Epithelial cell of esophagus (primary cell): ENCODE measurements at regions not wholly inside any gene's neighbourhood (a gene's known extent, or its start where the extent isn't known, plus 50 kb on each side); places are given as distances from the start of the nearest gene placed in this dataset.

Experiments
- DNase-seq: peaks from one replicate; pipeline ENCODE4 v3.0.0; 2010; ENCODE audit warnings: low read depth
- H3K4me3 ChIP-seq: 2 replicates; pipeline ENCODE4 v1.5.1; 2011; ENCODE audit warnings: mild to moderate bottlenecking, low read length, control low read depth
- CTCF ChIP-seq: IDR thresholded peaks from 2 replicates; pipeline ENCODE4 v1.5.1; 2011; ENCODE audit warnings: low read depth, mild to moderate bottlenecking, low read length, control low read depth, inconsistent platforms; ENCODE audit not compliant: insufficient read depth; ENCODE audit errors: missing control alignments

GRCh38 chr5:82673057-82673809 is 395.1 kb upstream of the RPS23 start:
- H3K4me3 ChIP-seq = no peak overlapping the region
- DNase-seq = no peak
- TF ChIP-seq CTCF = no peak

GRCh38 chr5:82670692-82671091 is 392.5 kb upstream of the RPS23 start:
- no peak for DNase-seq
- H3K4me3 ChIP-seq = no peak overlapping the region
- no peak for TF ChIP-seq CTCF

GRCh38 chr5:82669720-82670119 is 391.6 kb upstream of the RPS23 start:
- H3K4me3 ChIP-seq = no peak overlapping the region
- DNase-seq = no peak
- no peak for TF ChIP-seq CTCF

GRCh38 chr5:82666312-82666711 is 388.2 kb upstream of the RPS23 start:
- TF ChIP-seq CTCF = no peak
- H3K4me3 ChIP-seq = no peak overlapping the region
- no peak for DNase-seq

GRCh38 chr5:82664732-82665131 is 386.6 kb upstream of the RPS23 start:
- no peak for TF ChIP-seq CTCF
- no peak for DNase-seq
- no peak overlapping the region for H3K4me3 ChIP-seq

GRCh38 chr5:82663225-82663624 is 385.1 kb upstream of the RPS23 start:
- no peak for TF ChIP-seq CTCF
- no peak overlapping the region for H3K4me3 ChIP-seq
- no peak for DNase-seq

- no peak overlapping the region for H3K4me3 ChIP-seq
- no peak for TF ChIP-seq CTCF
- no peak for DNase-seq
These were observed 384.2 kb upstream of the RPS23 start for GRCh38 chr5:82662340-82662739.
